Stimulated activated naive B cell treated with anti-CD40 and anti-IgM and Interleukin-4, amounts not matched to agents 10 μg/mL and 1 μg/mL and 100 μg/mL, for 72 hours (primary cell): ENCODE measurements at regions not wholly inside any gene's neighbourhood (a gene's known extent, or its start where the extent isn't known, plus 50 kb on each side); places are given as distances from the start of the nearest gene placed in this dataset.
"Not testable (repeated sequence)": the region's sequence is repeated elsewhere in the genome, so short reads cannot be mapped to it uniquely, and the experiment has no call there.

Source experiments
- ATAC-seq, 2 donors: fragments of 150-1000 bp; cut with Tn5 transposase; replicated peaks; 2 replicates each; pipeline ENCODE4 v1.10.0; 2021; ENCODE audit warnings: moderate library complexity in 1 of 2
- DNase-seq: peaks from one replicate; pipeline ENCODE4 v3.0.0; 2021
- H3K27ac Mint-ChIP-seq: one replicate; pipeline ENCODE4 v1.8.0; 2022; ENCODE audit warnings: mild to moderate bottlenecking, mixed read lengths
- H3K27me3 Mint-ChIP-seq, 2 donors: one replicate each; pipeline ENCODE4 v1.8.0; 2022; ENCODE audit warnings: mixed read lengths in 2 of 2
- H3K36me3 Mint-ChIP-seq, 2 donors: one replicate each; pipeline ENCODE4 v1.8.0; 2022; ENCODE audit warnings: mixed read lengths in 2 of 2, mild to moderate bottlenecking in 1 of 2
- H3K4me1 Mint-ChIP-seq, 2 donors: one replicate each; pipeline ENCODE4 v1.8.0; 2022; ENCODE audit warnings: mixed read lengths in 2 of 2, mild to moderate bottlenecking in 1 of 2
- H3K4me3 Mint-ChIP-seq, 2 donors: one replicate each; pipeline ENCODE4 v1.8.0; 2022; ENCODE audit warnings: mild to moderate bottlenecking in 2 of 2, mixed read lengths in 2 of 2, moderate library complexity in 1 of 2
- H3K9me3 Mint-ChIP-seq, 2 donors: one replicate each; pipeline ENCODE4 v1.8.0; 2022; ENCODE audit warnings: mixed read lengths in 2 of 2, mild to moderate bottlenecking in 1 of 2

DNA sequence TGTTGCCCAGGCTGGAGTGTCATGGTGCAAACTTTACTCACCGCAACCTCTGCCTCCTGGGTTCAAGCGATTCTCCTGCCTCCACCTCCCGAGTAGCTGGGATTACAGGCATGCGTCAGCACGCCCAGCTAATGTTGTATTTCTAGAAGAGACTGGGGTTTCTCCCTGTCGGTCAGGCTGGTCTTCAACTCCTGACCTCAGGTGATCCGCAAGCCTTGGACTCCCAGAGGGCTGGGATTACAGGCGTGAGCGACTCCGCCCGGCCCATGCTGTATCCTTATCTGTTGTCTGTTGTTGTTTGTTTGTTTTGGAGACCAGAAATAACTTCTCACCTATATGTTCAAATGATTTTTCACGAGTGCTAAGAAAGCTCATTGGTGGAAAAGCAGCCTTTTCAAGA lies 81.2 kb upstream of the HMX1 start:
- not testable (repeated sequence) for ATAC-seq, H3K4me3 Mint-ChIP-seq

DNA sequence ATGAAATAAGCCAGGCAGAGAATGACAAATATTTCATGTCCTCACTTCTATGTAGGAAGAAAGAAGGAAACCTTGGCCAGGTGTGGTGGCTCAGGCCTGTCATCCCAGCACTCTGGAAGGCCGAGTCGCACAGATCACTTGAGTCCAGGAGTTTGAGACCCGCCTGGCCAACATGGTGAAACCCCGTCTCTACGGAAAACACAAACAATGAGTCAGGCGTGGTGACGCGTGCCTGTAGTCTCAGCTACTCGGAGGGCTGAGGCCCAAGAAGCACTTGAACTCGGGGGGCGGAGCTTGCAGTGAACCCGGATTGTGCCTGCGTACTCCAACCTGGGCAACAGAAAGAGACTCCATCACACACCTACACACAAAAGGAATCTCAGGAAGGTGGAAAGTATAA lies 80.5 kb upstream of the HMX1 start:
- not testable (repeated sequence) for DNase-seq, ATAC-seq

More for the DNA sequence above, 81.2 kb upstream of the HMX1 start:
- H3K9me3 Mint-ChIP-seq, H3K27me3 Mint-ChIP-seq, H3K4me1 Mint-ChIP-seq, DNase-seq, H3K27ac Mint-ChIP-seq, H3K36me3 Mint-ChIP-seq: not testable (repeated sequence)

DNA sequence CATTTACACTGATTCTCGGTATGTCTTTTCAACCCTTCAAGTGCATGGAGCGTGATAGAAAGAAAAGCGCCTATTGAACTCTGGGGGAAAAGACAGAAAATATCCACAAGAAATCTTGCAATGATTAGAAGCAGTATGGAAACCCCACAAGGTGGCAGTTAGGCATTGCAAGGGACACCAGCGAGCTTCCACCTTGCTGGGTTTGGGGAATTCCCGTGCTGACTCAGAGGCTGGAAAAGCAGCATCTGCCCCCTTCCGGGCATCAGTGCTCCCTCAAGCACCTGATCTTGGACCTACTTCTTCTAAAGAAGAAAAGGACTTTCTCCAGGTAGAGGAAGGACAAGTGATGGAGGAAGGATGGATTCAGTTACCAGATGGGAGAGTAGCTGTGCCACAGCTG lies 73.9 kb upstream of the HMX1 start:
- H3K27me3 Mint-ChIP-seq, DNase-seq, ATAC-seq, H3K4me3 Mint-ChIP-seq, H3K36me3 Mint-ChIP-seq, H3K9me3 Mint-ChIP-seq, H3K27ac Mint-ChIP-seq, H3K4me1 Mint-ChIP-seq: not testable (repeated sequence)

More for the DNA sequence above, 80.5 kb upstream of the HMX1 start:
- H3K4me1 Mint-ChIP-seq, H3K27me3 Mint-ChIP-seq, H3K9me3 Mint-ChIP-seq, H3K4me3 Mint-ChIP-seq, H3K27ac Mint-ChIP-seq, H3K36me3 Mint-ChIP-seq: not testable (repeated sequence)

DNA sequence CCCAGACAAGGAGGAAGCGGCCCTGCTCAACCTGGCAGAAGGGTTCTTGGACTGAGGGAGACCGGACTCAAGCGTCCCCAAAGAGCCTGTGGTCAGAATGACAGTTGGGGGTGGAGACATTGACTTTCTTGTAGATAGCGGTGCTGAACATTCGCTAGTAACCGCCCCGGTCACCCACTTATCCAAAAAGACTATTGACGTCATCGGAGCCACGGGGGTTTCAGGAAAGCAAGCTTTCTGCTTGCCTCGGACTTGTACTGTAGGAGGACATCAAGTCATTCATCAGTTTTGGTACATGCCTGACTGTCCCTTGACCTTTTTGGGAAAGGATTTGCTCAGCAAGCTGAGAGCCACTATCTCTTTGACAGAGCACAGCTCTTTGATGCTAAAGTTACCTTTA lies 71.7 kb upstream of the HMX1 start:
- H3K9me3 Mint-ChIP-seq, H3K27me3 Mint-ChIP-seq, H3K4me1 Mint-ChIP-seq, H3K4me3 Mint-ChIP-seq, H3K36me3 Mint-ChIP-seq, H3K27ac Mint-ChIP-seq, ATAC-seq, DNase-seq: not testable (repeated sequence)

DNA sequence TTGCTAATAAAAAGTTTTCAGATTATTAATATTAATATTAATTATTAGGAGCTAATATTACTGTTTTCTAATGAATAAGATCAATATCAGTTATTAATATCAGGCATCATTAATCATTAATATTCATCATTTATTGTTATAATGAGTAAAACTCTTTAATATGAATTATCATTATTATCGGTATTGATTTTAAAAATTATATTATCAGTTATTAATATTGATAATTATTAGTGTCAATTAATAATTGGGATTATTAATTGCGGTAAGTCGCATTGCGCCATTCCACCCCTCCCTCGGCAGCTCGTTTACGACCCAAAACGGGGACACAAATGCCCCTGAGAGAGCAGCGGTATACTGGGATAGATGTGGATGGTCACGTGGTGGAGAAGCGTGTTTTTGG lies 70.4 kb upstream of the HMX1 start:
- not testable (repeated sequence) for H3K4me1 Mint-ChIP-seq, DNase-seq, H3K4me3 Mint-ChIP-seq, H3K36me3 Mint-ChIP-seq, H3K9me3 Mint-ChIP-seq, H3K27me3 Mint-ChIP-seq, H3K27ac Mint-ChIP-seq, ATAC-seq

DNA sequence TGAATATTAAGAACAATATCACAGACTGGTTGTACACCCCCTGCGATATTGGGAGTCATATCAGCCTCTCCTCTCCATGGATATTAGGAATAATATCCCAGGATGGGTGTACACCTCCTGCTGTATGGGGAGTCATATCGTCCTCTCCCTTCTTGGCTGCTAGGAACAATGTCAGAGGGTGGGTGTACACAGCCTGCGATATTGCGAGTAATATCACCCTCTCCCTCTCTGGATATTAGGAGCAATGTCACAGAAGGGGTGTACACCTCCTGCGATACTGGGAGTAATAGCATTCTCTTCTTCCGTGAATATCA lies 69.8 kb upstream of the HMX1 start:
- not testable (repeated sequence) for H3K27ac Mint-ChIP-seq, H3K4me3 Mint-ChIP-seq, H3K36me3 Mint-ChIP-seq, DNase-seq, H3K27me3 Mint-ChIP-seq, H3K9me3 Mint-ChIP-seq, ATAC-seq, H3K4me1 Mint-ChIP-seq

DNA sequence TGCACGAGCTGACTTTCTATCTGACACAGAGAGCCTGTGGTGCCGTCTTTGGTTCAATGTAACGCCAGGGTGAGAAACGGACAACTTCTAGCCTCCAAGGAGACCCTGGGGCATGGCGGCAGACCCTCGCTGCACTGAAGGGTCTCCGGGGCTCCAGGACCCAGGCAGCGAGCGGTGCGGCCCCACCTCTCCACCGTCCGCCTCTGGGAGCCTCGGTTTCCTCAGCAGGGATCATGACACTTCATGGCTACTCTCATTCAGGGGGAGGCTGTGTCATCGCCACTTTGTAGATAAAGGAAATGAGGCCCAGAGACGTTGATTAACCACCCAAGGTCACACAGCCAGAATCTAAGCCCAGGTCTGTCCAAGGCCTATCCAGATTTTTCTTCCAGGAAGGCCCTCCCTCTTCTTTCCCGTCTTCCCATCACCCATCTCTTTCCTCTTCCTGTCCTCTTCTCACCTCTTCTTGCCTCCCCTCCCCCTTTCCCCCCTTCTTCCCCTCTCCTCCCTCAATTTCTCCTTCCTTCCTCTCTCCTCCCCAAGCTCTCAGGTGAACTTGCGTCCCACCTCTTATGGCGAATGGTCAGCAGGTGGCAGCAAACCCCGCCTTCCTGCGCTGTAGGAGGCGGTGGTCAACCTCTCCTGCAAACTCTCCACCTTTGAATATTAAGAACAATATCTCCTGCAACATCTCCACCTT lies 69.3 kb upstream of the HMX1 start:
- Mint-ChIP-seq H3K4me1 (no peaks in the 10 kb centered on the region), H3K27ac (no peak overlapping the region), H3K9me3 (peaks cover 0 to 2% of the 10 kb centered on the region in 2 donors), H3K27me3 (peaks cover 5 to 6% of the 10 kb centered on the region in 2 donors), H3K36me3 (no peaks in the 10 kb centered on the region), H3K4me3 (no peak overlapping the region)
- DNase-seq (no peak), ATAC-seq (no peak)

DNA sequence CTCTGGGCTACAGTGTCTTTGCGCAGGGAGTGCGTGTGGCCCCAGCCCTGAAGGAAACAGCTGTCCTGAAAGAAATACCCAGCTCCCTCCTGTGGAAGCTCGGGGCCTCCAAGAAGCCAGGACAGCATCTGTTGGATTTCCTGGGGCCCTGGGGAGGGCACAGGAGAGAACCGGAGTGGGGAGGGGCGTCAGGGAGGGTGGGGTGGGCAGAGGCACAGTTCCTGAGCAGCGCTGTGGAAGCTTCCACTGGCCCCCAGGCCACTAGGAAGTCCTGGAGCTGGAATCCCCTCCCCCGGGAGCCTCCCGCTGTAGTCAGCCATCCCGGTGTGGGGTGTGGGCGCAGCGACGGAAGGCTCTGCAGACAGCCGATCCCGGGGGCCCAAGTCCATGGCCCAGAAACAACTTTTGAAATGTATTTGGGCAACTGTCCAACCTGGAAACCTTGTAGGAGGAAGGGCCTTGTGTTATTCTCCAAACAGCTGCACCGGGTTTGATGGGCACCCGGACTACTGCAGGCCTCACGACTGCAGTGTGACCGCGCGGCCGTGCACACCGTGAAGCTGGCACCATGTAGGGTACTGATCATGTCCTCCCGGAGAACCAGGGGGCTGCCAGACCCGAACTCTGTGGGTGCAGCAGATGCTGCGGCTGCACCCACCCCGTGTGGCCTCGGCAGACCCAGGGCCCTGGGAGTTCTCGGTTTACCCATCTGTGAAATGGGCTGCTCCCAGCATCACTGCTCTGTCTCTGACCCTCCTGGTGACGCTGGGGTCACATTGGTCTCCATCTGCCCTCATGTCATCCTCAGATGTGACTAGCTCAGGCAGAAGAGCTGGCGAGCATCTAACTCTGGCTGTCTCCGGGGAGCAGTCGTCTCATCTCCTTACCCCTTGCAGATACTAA lies 68.5 kb upstream of the HMX1 start:
- no peak for ATAC-seq
- Mint-ChIP-seq H3K4me3 (no peak overlapping the region), H3K27ac (no peak overlapping the region), H3K27me3 (peaks cover 5 to 6% of the 10 kb centered on the region in 2 donors), H3K36me3 (no peaks in the 10 kb centered on the region), H3K9me3 (peaks cover 0 to 2% of the 10 kb centered on the region in 2 donors), H3K4me1 (no peaks in the 10 kb centered on the region)
- no peak for DNase-seq

DNA sequence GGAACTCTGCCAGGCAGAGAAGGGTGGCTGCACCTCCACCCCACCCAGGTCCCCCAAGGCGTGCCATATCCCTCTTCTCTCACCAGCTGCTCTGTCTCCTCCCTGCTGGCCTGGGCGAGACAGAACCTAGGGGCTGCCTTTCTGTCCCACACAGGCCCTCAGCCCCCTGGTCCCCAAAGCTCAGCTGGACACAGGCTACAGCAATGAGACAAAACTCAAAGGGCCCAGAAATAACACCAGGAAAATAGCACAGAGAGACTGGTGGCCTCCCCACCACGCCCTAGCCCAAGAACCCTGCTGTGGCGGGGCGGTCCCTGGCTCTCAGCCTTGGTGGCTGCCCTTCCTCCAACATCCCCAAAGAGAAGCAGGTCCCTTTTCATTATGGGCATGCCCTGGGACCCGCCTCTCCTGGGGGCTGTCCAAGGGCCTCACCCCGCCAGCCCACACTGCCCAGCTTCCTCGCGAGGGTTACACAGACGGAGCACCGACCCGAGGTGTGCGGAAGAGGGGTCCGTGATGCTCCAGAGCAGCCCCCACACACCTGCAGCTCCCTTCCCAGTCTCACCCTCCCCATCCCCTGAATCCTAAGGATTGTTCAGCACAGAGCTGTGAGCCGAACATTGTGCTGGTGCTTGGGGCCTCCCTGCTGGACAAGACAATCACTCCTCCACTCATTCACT lies 67.7 kb upstream of the HMX1 start:
- DNase-seq = no peak
- Mint-ChIP-seq H3K36me3 (no peaks in the 10 kb centered on the region), H3K27me3 (peaks cover 5 to 6% of the 10 kb centered on the region in 2 donors), H3K4me1 (no peaks in the 10 kb centered on the region), H3K27ac (no peak overlapping the region), H3K4me3 (no peak overlapping the region), H3K9me3 (peaks cover 2 to 5% of the 10 kb centered on the region in 2 donors)
- no peak for ATAC-seq

DNA sequence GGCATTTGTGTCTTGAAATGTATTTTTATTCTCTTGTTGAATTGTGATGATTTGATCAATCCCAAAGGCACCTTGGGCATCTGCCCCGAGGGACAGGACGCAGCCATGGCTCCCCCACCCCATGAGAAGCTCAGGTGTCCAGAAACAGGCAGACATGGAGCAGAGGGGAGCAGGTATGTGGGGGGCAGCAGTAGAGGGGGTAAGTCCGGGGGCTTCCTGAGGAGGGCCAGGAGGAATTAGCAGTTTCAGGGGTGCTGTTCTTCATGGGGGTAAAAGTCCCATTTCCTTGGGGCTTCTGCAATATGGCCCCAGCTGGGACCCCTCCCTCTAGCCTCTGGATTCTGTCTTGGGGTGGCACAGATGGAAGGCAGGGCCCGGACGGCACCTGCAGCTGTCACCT lies 67.0 kb upstream of the HMX1 start:
- H3K36me3 Mint-ChIP-seq = no peaks in the 10 kb centered on the region
- no peaks in the 10 kb centered on the region for H3K4me1 Mint-ChIP-seq
- ATAC-seq (no peak), DNase-seq (no peak)
- peaks cover 5 to 6% of the 10 kb centered on the region in 2 donors for H3K27me3 Mint-ChIP-seq
- H3K9me3 Mint-ChIP-seq = peaks cover 5 to 9% of the 10 kb centered on the region in 2 donors
- no peak overlapping the region for H3K4me3 Mint-ChIP-seq
- H3K27ac Mint-ChIP-seq = no peak overlapping the region

DNA sequence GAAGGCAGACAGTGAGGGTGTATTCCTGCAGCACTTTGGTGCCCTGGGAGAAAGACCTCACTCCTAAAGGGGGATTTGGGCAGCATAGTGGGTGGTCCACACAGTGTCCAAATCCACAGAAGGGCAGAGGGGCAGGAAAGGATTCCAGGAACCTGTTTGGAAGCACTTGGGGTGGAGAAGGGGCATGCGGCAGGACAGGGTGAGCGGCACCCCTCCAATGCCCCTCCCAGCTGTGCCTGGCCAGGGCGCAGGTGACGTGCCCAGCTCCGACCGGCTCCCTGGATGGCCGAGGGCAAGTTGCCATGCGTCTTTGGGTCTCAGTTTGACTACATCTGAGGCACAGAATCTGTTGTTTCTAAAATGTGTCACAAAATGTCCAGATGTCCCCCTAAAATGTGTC lies 66.5 kb upstream of the HMX1 start:
- DNase-seq (no peak), ATAC-seq (no peak)
- no peak overlapping the region for H3K27ac Mint-ChIP-seq
- H3K36me3 Mint-ChIP-seq = no peaks in the 10 kb centered on the region
- H3K27me3 Mint-ChIP-seq = peaks cover 5 to 6% of the 10 kb centered on the region in 2 donors
- peaks cover 5 to 9% of the 10 kb centered on the region in 2 donors for H3K9me3 Mint-ChIP-seq
- H3K4me1 Mint-ChIP-seq = no peaks in the 10 kb centered on the region
- no peak overlapping the region for H3K4me3 Mint-ChIP-seq

DNA sequence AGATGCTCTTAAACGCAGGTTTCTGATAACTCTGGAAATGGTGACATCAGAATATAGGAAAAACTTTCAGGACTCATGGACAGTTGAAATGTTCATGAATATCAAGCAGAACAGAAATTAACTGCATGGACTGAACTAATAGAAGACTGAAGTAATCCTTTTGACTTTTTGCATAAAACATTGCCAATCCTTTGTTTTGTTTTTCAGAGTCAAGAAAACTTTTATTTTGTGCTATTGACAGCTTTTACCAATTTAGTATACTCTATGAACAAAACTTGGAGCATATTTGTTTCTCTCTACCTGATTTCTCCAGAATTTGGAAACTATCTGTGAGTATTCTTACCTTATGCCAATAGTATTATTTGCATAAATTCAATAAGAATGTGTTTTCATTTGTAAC lies 61.2 kb upstream of the HMX1 start:
- H3K4me1 Mint-ChIP-seq = peaks cover 0 to 7% of the 10 kb centered on the region in 2 donors
- H3K4me3 Mint-ChIP-seq = no peak overlapping the region
- no peak for DNase-seq
- no peaks in the 10 kb centered on the region for H3K36me3 Mint-ChIP-seq
- H3K27ac Mint-ChIP-seq = no peak overlapping the region
- H3K27me3 Mint-ChIP-seq = peaks cover 0 to 4% of the 10 kb centered on the region in 2 donors
- H3K9me3 Mint-ChIP-seq = peaks cover 6 to 9% of the 10 kb centered on the region in 2 donors
- no peak for ATAC-seq

DNA sequence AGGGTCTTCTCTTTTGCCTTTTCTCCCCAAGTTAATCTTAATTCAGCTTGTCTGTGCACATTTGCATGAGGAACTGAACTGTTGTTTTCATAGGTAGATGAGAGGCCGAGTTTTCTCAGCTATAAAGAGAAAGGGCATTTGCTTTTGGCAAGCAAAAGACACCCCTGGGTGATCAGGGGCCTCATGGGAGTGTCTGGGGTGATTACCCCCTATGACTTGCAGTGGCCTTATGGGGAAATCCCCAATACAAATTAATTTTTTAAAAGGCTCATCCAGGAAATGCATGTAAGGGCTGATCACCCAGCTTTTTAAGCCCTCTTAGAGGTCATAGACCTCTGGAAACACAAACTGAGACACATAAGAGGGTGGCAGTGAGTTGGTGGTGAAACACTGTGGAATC lies 56.4 kb upstream of the HMX1 start:
- ATAC-seq (peak; percentile 73 to 77), DNase-seq (no peak)
- peaks cover 12 to 15% of the 10 kb centered on the region in 2 donors for H3K27me3 Mint-ChIP-seq
- H3K9me3 Mint-ChIP-seq = peaks cover 15 to 25% of the 10 kb centered on the region in 2 donors
- no peak overlapping the region for H3K27ac Mint-ChIP-seq
- peaks cover 3 to 12% of the 10 kb centered on the region in 2 donors for H3K4me1 Mint-ChIP-seq
- H3K4me3 Mint-ChIP-seq = no peak overlapping the region
- H3K36me3 Mint-ChIP-seq = peaks cover 0 to 6% of the 10 kb centered on the region in 2 donors

DNA sequence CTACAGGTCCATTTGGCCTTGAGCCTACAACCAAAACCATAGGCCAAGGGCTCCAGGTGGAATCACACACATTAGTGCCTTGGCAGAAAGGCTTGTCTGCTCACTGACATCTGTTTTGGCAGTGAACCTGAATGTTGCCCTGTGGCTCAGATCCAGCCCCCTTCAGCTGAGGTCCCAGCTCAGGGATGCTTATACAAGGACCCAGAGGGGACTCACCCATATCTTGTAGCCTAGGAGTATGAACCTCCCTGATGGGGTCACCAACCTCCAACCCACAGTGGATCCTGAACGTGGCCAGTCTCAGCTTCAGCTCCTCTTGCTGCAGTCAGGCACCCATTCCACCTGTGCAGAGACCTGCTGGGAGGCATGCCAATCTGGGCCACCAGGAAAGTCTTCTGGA lies 50.8 kb upstream of the HMX1 start:
- Mint-ChIP-seq H3K36me3 (peaks cover 0 to 9% of the 10 kb centered on the region in 2 donors), H3K4me1 (peaks cover under 1 to 3% of the 10 kb centered on the region in 2 donors), H3K4me3 (no peak overlapping the region), H3K27me3 (peaks cover 36 to 50% of the 10 kb centered on the region in 2 donors), H3K9me3 (peaks cover 14 to 26% of the 10 kb centered on the region in 2 donors), H3K27ac (no peak overlapping the region)
- DNase-seq = no peak
- no peak for ATAC-seq
